ENCODE measurements at regions not wholly inside any gene's neighbourhood (a gene's known extent, or its start where the extent isn't known, plus 50 kb on each side); places are given as distances from the start of the nearest gene placed in this dataset.

DNA sequence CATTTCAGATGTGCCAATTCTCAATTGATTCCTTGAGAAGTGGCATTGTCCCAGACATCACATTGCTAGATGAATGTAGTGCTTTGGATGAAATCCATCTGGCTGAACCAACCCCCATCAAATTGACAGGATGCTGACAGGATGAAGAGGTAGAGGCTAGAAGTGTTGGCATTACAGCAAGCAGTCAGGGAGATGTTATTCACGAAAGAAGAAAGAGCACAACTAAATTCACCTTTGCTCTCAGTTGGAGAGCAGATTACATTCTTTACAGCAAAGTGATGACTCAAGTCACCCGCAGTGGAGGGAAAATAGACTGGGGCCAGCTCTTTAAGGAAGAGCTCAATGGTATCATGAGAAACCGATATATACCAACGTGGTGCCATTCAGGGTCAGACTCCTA is 259.6 kb downstream of the C4orf33 start:
- TF ChIP-seq, protein P1, sequence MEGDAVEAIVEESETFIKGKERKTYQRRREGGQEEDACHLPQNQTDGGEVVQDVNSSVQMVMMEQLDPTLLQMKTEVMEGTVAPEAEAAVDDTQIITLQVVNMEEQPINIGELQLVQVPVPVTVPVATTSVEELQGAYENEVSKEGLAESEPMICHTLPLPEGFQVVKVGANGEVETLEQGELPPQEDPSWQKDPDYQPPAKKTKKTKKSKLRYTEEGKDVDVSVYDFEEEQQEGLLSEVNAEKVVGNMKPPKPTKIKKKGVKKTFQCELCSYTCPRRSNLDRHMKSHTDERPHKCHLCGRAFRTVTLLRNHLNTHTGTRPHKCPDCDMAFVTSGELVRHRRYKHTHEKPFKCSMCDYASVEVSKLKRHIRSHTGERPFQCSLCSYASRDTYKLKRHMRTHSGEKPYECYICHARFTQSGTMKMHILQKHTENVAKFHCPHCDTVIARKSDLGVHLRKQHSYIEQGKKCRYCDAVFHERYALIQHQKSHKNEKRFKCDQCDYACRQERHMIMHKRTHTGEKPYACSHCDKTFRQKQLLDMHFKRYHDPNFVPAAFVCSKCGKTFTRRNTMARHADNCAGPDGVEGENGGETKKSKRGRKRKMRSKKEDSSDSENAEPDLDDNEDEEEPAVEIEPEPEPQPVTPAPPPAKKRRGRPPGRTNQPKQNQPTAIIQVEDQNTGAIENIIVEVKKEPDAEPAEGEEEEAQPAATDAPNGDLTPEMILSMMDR (conservative IDR thresholded peaks at IDR 0.05; ENCODE audit: low read depth, low read length): no peak
- H4K20me1 ChIP-seq (ENCODE audit: insufficient read depth): no peaks in the 10 kb centered on the region
- no peaks in the 10 kb centered on the region for H3K36me3 ChIP-seq (ENCODE audit: insufficient read depth)
- no peak overlapping the region for H2AFZ ChIP-seq (ENCODE audit: low read depth)
- no peak overlapping the region for H3K9ac ChIP-seq
- H3K79me2 ChIP-seq (ENCODE audit: insufficient read depth, low read depth): no peaks in the 10 kb centered on the region
- no peaks in the 10 kb centered on the region for H3K27me3 ChIP-seq (ENCODE audit: insufficient read depth, low read depth)
- H3K4me1 ChIP-seq (ENCODE audit: low read depth, poor library complexity, severe bottlenecking): peaks cover 65% of the 10 kb centered on the region
- H3K4me3 ChIP-seq (IDR thresholded peaks at IDR 0.05; ENCODE audit: insufficient read depth, low read depth, low read length): no peak overlapping the region
- H3K27ac ChIP-seq: no peak overlapping the region
- no peak overlapping the region for H3K4me2 ChIP-seq

GRCh38 chr4:129358571-129358970 is 262.6 kb downstream of the C4orf33 start:
- no peaks in the 10 kb centered on the region for H3K79me2 ChIP-seq (ENCODE audit: insufficient read depth, low read depth)
- TF ChIP-seq, protein P1 (conservative IDR thresholded peaks at IDR 0.05; ENCODE audit: low read depth, low read length): no peak
- peaks cover 57% of the 10 kb centered on the region for H3K4me1 ChIP-seq (ENCODE audit: low read depth, poor library complexity, severe bottlenecking)
- peak overlapping the region; percentile 25 for H3K4me2 ChIP-seq
- peak overlapping the region; percentile 34 for H3K27ac ChIP-seq
- H3K4me3 ChIP-seq (IDR thresholded peaks at IDR 0.05; ENCODE audit: insufficient read depth, low read depth, low read length): no peak overlapping the region
- no peaks in the 10 kb centered on the region for H3K27me3 ChIP-seq (ENCODE audit: insufficient read depth, low read depth)
- H2AFZ ChIP-seq (ENCODE audit: low read depth): peak overlapping the region; percentile 32; the same call in 1 of the 2 replicates
- H3K36me3 ChIP-seq (ENCODE audit: insufficient read depth): no peaks in the 10 kb centered on the region
- H3K9ac ChIP-seq: peak overlapping the region; percentile 5; the same call in 1 of the 2 replicates
- H4K20me1 ChIP-seq (ENCODE audit: insufficient read depth): no peaks in the 10 kb centered on the region

- Histone ChIP-seq H3K4me1 (ENCODE audit: low read depth, poor library complexity, severe bottlenecking) (peaks cover 52% of the 10 kb centered on the region), H4K20me1 (ENCODE audit: insufficient read depth) (no peaks in the 10 kb centered on the region), H3K27me3 (ENCODE audit: insufficient read depth, low read depth) (no peaks in the 10 kb centered on the region), H3K4me2 (peak overlapping the region; percentile 25), H3K79me2 (ENCODE audit: insufficient read depth, low read depth) (no peaks in the 10 kb centered on the region), H2AFZ (ENCODE audit: low read depth) (peak overlapping the region; percentile 68), H3K27ac (peak overlapping the region; percentile 34), H3K4me3 (IDR thresholded peaks at IDR 0.05; ENCODE audit: insufficient read depth, low read depth, low read length) (no peak overlapping the region), H3K36me3 (ENCODE audit: insufficient read depth) (no peaks in the 10 kb centered on the region), H3K9ac (peak overlapping the region; percentile 5; the same call in 1 of the 2 replicates)
- TF ChIP-seq, protein P1 (conservative IDR thresholded peaks at IDR 0.05; ENCODE audit: low read depth, low read length): no peak
Observed at GRCh38 chr4:129359461-129359860, 263.5 kb downstream of the C4orf33 start.

GRCh38 chr4:129362691-129363274 is 266.8 kb downstream of the C4orf33 start:
- TF ChIP-seq, protein P1 (conservative IDR thresholded peaks at IDR 0.05; ENCODE audit: low read depth, low read length): peak; percentile 88

More at GRCh38 chr4:129362691-129363274, 266.8 kb downstream of the C4orf33 start:
- H3K36me3 ChIP-seq (ENCODE audit: insufficient read depth): no peaks in the 10 kb centered on the region
- H2AFZ ChIP-seq (ENCODE audit: low read depth): no peak overlapping the region
- no peak overlapping the region for H3K27ac ChIP-seq
- peaks cover 44% of the 10 kb centered on the region for H3K4me1 ChIP-seq (ENCODE audit: low read depth, poor library complexity, severe bottlenecking)
- H3K79me2 ChIP-seq (ENCODE audit: insufficient read depth, low read depth): no peaks in the 10 kb centered on the region
- no peaks in the 10 kb centered on the region for H3K27me3 ChIP-seq (ENCODE audit: insufficient read depth, low read depth)
- H3K4me2 ChIP-seq: no peak overlapping the region
- H4K20me1 ChIP-seq (ENCODE audit: insufficient read depth): no peaks in the 10 kb centered on the region
- H3K9ac ChIP-seq: no peak overlapping the region
- H3K4me3 ChIP-seq (IDR thresholded peaks at IDR 0.05; ENCODE audit: insufficient read depth, low read depth, low read length): no peak overlapping the region

Data from KMS-11 (cell line).